ENCODE measurements at regions not wholly inside any gene's neighbourhood (a gene's known extent, or its start where the extent isn't known, plus 50 kb on each side); places are given as distances from the start of the nearest gene placed in this dataset.

DNA sequence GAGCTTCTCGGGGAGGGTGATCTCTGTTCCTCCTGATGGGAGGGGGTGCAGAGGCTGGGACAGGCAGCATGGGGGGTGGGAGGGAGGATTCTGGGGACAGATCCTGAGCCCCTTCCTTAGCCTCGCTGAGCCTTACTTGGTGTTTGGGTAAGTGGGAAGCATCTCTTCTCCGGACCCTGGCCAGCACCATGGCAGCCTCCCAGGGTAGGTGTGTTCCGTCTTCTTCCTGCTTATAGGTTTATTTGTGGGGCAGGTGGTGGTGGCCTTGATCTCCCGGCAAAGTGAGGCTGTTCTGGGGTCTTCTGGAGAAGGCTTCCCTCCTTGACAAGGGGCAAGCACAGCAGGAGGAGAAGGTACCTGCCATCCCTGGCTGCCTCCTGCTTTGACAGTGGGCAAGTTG is 226.9 kb downstream of the GLRX3 start:
- TF ChIP-seq GATA2 (IDR thresholded peaks at IDR 0.05; ENCODE audit: low read depth, low read length) (no peak), GATA3 (IDR thresholded peaks at IDR 0.05; ENCODE audit: low read depth, low read length) (no peak)

DNA sequence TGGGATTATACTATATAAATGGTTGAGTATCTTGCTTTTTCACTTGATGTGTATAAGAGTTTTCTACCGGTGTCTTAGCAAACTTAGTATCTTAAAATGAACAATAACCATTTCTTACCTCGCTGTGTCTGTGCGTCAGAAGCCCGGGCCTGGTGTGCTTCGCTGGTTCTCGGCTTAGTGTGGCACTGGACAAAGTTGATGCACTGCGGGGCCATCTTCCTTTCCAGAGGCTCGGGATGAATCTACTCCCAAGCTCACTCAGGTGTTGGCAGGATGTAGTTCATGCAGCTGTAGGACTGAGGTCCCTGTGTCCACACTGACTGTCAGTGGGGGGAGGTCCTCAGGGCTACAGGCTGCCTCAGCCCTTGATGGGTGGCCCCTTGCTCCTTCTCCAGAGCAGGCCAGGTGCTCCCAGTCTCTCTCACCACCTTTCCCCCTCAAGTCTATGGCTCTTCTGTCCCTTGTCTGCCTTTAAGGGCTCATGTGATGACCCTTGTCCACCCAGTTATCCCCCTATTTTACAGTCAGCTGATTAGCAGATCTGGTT is 227.8 kb downstream of the GLRX3 start:
- no peak for TF ChIP-seq GATA3 (IDR thresholded peaks at IDR 0.05; ENCODE audit: low read depth, low read length)

DNA sequence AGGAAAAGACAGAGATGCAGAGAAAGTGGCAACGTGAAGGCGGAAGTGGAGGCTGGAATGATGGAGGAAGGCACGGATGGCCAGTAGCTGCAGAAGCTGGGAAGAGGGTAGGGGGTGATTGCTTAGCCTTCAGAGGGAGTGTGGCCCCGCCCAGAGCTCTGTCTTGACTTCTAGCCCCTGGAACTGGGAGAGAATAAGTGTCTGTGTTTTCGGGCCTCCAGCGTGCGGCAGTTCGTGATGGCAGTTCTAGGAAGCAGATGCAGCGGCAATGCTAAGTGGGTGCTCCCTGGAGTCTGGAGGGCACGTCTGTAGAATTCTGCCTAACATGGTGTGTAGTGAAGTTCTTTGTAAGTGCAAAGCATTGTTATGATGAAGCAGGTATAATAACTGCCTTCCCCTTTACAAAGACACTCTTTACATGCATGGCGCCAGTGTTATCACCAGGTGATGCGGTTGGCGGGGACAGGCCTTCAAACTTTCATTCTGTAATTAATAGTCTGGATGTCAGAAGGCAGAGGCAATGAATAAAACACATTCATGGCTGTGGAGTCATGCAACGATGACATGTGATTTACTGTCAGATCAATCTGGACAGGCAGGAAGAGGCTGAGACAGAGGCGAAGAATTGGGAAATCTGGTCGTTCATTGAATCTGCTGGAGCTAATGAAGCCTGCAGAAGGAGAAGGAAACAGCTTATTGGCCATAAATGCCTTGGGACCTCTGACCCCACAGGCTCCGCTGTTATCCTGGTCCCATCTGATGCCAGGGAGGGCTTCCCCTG is 228.6 kb downstream of the GLRX3 start:
- TF ChIP-seq GATA2 (IDR thresholded peaks at IDR 0.05; ENCODE audit: low read depth, low read length) = no peak
- TF ChIP-seq GATA3 (IDR thresholded peaks at IDR 0.05; ENCODE audit: low read depth, low read length) = no peak

DNA sequence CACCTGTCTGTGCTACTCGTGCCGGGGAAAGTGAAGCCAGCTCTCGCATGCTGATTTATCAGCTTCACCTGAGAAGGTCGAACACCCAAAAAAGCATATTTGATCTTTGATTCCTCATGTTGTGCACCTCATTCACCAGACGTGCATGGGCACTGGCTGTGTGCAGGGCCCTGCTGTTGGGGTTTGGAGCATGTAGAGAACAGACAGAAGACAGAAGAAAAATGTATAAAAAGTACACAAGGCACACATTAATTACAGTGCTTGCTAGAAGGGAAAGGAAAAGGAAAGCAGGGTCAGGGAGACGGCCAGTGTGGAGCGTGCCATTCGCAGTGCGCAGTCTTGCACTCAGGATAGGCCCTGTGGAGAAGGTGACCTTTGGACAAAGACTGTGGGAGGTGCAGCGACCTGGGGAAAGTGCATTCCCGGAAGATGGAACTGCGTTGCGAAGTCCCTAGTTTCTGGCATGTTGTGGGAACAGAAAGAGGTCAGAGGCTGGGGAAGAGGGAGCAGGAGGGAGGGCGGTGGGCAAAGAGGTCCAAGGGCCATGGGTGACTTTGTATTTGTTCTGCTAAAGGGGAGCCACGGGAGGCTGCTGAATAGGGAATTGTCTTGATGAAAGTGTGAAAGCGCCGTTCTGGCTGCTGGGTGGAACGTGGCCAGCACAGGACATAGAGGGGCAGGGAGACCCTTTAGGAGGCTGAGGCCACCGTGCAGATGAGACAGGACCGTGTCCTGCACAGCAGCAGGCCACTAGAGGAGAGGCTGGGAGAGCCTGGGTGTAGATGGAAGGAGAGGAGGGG is 232.8 kb downstream of the GLRX3 start:
- TF ChIP-seq GATA2 (IDR thresholded peaks at IDR 0.05; ENCODE audit: low read depth, low read length) = no peak
- no peak for TF ChIP-seq GATA3 (IDR thresholded peaks at IDR 0.05; ENCODE audit: low read depth, low read length)

DNA sequence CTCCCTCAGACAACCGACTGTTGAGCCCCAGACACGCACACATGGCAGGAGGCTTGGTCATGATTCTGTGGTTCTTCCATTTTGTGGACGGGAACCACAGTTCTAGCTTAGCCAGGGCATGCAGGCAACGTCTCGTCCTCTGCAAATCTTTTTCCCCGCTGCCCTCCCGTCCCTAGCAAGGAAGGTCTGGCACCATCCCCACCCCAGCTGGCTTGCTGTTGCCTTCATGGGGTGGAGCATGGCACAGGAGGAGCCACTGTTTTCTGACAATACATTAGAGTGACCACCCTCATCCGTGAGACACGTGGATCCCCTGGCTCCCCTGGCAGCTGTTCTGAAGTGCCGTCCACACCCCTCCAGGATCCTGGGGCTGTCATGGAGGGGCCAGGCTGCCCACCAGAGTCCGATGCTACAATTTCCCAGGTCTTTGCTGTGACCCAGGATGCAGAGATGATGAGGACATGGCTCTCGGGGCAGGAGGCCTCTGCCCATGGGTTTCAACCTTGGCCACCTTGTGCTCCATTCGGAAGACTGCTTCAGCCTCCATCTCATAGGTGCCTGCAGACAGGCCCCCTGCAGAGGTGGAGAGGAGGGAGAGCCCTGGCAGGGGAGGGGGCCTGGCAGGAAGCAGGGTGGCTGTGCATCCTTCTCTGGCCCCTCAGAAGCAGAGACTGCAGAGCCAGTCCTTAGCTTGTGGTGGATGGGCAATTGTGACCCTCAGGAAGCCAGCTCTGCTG is 233.6 kb downstream of the GLRX3 start:
- no peak for TF ChIP-seq GATA2 (IDR thresholded peaks at IDR 0.05; ENCODE audit: low read depth, low read length)
- no peak for TF ChIP-seq GATA3 (IDR thresholded peaks at IDR 0.05; ENCODE audit: low read depth, low read length)

DNA sequence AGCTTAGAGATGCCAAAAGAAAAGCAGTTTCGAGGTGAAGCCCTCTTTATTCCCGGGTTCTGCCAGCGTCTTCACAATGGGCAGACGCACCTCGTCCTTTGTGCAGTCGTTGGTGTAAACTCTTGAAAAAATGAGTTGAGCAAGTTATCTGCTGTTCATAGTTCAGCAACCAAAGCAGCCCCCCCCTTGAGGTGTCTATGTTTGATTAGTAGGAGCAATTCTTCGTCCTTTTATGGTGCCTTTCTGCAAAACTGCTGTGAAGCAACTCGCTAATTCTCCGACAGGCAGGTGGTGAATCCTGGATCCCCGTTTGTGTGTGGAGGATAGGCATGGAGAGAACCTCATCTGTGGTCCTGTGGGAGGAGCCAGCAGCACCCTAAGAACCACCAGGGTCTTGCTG is 234.5 kb downstream of the GLRX3 start:
- no peak for TF ChIP-seq GATA3 (IDR thresholded peaks at IDR 0.05; ENCODE audit: low read depth, low read length)
- no peak for TF ChIP-seq GATA2 (IDR thresholded peaks at IDR 0.05; ENCODE audit: low read depth, low read length)

DNA sequence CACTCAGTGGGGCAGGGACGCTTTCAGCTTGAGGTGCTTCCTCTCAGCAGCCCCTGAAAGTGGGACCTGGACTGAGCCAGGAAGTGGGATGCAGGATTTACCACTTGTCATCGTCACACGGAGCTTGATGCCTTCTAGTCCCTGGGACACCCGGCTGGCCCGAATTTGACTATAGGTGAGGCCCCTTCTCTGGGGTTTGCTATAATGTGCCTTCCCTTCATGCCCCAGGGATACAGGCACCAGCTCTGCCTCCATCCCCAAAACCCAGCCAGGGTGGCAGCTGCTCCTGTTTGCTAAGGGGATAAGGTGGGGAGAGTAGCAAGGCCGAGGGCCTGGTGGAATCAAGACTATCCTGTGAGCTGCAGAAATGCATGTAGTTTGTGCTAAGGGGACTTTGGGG is 235.0 kb downstream of the GLRX3 start:
- TF ChIP-seq GATA3 (IDR thresholded peaks at IDR 0.05; ENCODE audit: low read depth, low read length) (no peak), GATA2 (IDR thresholded peaks at IDR 0.05; ENCODE audit: low read depth, low read length) (no peak)

DNA sequence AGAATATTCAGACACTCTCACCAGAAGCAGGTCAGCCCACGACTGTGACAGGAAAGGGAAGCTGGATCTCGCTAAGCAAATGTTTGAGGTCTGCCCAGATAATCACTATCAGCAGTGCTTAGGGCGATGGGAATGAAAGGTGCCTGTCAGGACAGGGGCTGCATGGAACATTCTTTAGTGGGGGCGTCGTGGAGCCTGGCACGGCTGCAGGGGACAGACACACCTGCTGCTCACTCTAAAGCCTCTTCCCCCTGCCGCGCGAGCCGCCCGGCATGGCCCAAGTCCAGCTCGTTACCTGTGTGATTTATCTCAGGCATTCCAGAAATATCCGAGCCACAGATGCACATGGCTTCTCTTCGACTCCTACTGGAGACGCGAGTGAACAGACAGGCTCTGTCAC is 235.5 kb downstream of the GLRX3 start:
- TF ChIP-seq GATA3 (IDR thresholded peaks at IDR 0.05; ENCODE audit: low read depth, low read length) = no peak
- TF ChIP-seq GATA2 (IDR thresholded peaks at IDR 0.05; ENCODE audit: low read depth, low read length) = no peak

DNA sequence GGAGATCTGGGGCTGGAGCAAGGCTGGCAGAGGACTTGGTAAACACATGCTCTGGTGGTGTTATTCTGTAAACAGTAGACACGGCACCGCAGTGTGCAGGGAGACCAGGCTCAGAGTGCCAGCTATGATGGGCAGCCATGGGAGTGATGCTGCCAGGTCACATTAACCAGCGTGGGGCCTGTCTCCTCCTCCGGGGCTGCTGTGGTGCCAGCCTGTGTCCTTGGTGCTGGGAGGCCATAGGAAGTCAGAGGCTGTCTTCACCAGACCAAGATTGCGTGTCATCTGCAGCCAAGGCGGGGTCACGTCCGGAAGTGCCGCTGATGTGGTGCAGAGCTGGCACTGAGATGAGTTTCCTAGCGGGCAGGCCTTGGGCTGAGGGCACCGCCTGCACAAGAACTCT is 236.0 kb downstream of the GLRX3 start:
- TF ChIP-seq GATA2 (IDR thresholded peaks at IDR 0.05; ENCODE audit: low read depth, low read length) = no peak
- TF ChIP-seq GATA3 (IDR thresholded peaks at IDR 0.05; ENCODE audit: low read depth, low read length) = no peak

DNA sequence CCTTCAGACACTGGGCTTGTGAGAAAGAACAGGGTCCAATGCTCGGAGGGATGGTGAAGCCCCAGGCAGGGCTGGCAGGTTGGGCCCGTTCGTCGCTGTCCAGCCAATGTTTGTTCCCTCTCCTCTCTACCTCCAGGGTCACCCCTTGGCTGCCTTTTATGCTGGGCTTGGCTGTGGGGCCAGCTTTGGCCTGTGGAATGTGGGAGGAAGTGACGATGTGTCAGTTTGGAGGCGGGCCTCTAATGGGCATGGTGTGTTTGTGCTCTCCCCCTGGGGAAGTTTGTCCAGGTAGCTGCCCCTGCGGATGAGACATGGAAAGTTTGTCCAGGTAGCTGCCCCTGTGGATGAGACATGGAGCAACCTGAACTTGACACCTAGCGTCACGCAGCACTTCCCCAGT is 236.7 kb downstream of the GLRX3 start:
- TF ChIP-seq GATA3 (IDR thresholded peaks at IDR 0.05; ENCODE audit: low read depth, low read length) (no peak), GATA2 (IDR thresholded peaks at IDR 0.05; ENCODE audit: low read depth, low read length) (no peak)

DNA sequence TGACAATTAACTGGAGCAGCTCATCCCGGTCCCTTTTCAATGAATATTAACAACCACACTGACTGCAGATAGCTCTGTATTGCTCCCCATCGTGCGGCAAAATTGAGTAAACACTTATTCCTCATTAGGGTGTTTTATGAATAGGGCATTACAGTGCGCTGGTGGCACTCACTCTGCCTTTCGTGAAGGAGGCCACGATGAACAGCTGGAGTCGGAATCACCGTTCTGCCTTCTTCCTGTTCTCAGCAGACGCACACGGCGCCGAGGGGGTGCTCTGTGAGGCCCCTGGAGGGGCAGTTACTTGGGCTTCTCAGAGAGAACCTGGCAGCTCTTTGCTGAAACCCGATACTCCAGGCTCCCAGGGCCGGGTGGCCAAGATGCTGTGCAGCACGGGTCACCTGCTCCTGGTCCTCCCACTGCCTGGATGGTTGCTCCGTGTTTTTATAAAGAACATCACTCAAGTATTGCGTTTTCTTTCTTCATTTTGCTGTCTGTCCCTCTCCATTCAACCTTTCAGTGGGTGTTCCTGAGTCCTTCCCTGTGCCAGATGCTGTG is 241.9 kb downstream of the GLRX3 start:
- TF ChIP-seq GATA3 (IDR thresholded peaks at IDR 0.05; ENCODE audit: low read depth, low read length) (no peak), GATA2 (IDR thresholded peaks at IDR 0.05; ENCODE audit: low read depth, low read length) (no peak)

DNA sequence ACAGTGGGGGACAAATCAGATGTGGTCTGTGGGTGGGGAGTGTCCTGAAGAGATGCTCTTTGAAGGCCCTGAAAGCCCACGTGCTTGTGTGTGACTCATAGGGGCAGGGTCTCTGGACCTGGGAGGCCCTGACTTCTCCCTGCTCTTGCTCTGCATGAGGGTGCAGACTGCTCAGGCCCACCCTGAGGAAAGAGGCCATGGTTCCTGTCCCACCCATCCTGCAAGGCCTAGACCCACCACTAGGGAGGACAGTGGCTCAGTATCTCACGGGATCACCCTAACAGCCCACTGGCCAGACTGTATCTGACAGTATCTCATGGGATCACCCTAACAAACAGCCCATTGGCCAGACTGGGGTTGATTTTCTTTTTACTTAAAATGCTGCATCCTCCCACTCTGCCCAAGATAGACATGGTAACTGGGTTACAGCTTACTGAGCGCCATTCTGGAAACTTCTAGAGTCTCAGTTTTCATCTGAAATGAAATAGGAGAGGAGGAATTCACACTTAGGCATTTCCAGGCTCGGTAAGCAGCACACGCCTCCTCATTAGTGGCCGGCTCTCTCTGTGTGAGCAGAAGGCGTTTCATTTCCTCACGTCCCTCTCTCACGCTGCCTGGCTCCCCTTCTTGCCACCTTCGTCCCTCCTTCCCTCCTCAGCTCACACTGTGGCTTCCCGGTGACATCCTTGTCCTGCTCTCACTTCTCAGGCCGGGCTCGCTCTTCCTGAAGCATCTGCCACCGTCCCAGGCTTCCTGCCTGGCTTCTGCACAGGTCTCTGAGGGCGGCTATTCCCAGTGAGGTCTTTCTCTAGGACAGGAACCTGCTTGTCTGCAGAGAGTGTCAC is 242.6 kb downstream of the GLRX3 start:
- TF ChIP-seq GATA3 (IDR thresholded peaks at IDR 0.05; ENCODE audit: low read depth, low read length) = no peak
- TF ChIP-seq GATA2 (IDR thresholded peaks at IDR 0.05; ENCODE audit: low read depth, low read length) = no peak

DNA sequence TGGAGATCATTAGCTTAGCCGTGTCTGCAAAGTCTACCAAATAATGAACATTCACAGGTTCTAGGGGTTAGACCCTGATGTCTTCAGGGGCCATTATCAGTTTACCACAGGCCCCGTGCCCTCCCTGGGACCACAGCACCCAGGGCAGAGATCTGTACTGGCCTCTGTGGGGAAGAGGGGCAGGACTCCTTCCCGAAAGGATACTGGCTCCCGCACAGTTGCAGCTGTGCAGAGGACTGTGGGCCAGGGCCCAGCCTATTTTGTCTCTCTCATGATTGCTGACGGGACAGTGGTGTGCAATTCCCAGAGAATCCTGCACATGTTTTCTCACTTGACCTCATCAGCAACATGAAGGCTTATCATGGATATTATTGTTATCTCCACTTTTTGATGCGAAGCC is 243.9 kb downstream of the GLRX3 start:
- TF ChIP-seq GATA2 (IDR thresholded peaks at IDR 0.05; ENCODE audit: low read depth, low read length) = no peak
- no peak for TF ChIP-seq GATA3 (IDR thresholded peaks at IDR 0.05; ENCODE audit: low read depth, low read length)

Measured in SH-SY5Y (cell line).